Thoracic aorta (tissue), 2 donors: ENCODE measurements at regions not wholly inside any gene's neighbourhood (a gene's known extent, or its start where the extent isn't known, plus 50 kb on each side); places are given as distances from the start of the nearest gene placed in this dataset.

ENCODE experiments used
- ATAC-seq: fragments of 150-250 bp; one replicate; pipeline ENCODE4 v1.8.0; 2017; ENCODE audit warnings: low read depth; ENCODE audit not compliant: insufficient number of reproducible peaks, low FRiP score
- DNase-seq: peaks from one replicate; pipeline ENCODE4 v3.0.0-alpha.2; 2020; ENCODE audit warnings: low spot score
- H3K27ac ChIP-seq, 2 donors: fragments of 200-600 bp; sonication (generic); 1 replicate in 1 of 2; 2 replicates in 1 of 2; pipeline ENCODE4 v1.5.1; 2016; ENCODE audit warnings: mild to moderate bottlenecking in 2 of 2, moderate library complexity in 2 of 2
- H3K27me3 ChIP-seq: fragments of 200-600 bp; sonication (generic); replicated peaks from 2 replicates; pipeline ENCODE4 v1.6.0; 2016; ENCODE audit warnings: mild to moderate bottlenecking; ENCODE audit not compliant: insufficient read depth
- H3K36me3 ChIP-seq: fragments of 200-600 bp; sonication (generic); one replicate; pipeline ENCODE4 v1.5.1; 2016
- H3K4me1 ChIP-seq, 2 donors: fragments of 200-600 bp; sonication (generic); 1 replicate in 1 of 2; 2 replicates in 1 of 2; pipeline versions ENCODE4 v1.5.1 to v1.6.0; 2016; ENCODE audit warnings: low read depth in 2 of 2, mild to moderate bottlenecking in 1 of 2; ENCODE audit not compliant: control insufficient read depth in 1 of 2
- H3K4me3 ChIP-seq: fragments of 200-600 bp; sonication (generic); 2 replicates; pipeline ENCODE4 v1.5.1; 2016; ENCODE audit warnings: mild to moderate bottlenecking
- H3K9me3 ChIP-seq: fragments of 200-600 bp; sonication (generic); 2 replicates; pipeline ENCODE4 v1.5.1; 2016
- CTCF ChIP-seq: fragments of 200-600 bp; sonication (generic); IDR thresholded peaks from one replicate; pipeline ENCODE4 v1.5.1; 2019; ENCODE audit warnings: antibody characterized with exemption

- H3K36me3 ChIP-seq, result no peaks in the 10 kb centered on the region
- H3K27ac ChIP-seq, result no peak overlapping the region
- ATAC-seq, result no peak
- DNase-seq, result no peak
- TF ChIP-seq CTCF, result no peak
- H3K4me1 ChIP-seq, result no peaks in the 10 kb centered on the region
- no peaks in the 10 kb centered on the region for H3K27me3 ChIP-seq
- no peaks in the 10 kb centered on the region for H3K9me3 ChIP-seq
- H3K4me3 ChIP-seq, result no peak overlapping the region
Measured at GRCh38 chr13:103354171-103354570, 288.0 kb upstream of the SLC10A2 start.

GRCh38 chr13:103351035-103351828, 285.0 kb upstream of the SLC10A2 start:
- H3K27ac ChIP-seq, result no peak overlapping the region
- no peaks in the 10 kb centered on the region for H3K4me1 ChIP-seq
- no peak overlapping the region for H3K4me3 ChIP-seq
- ATAC-seq (no peak), DNase-seq (no peak)
- H3K36me3 ChIP-seq, result no peaks in the 10 kb centered on the region
- TF ChIP-seq CTCF, result no peak
- no peaks in the 10 kb centered on the region for H3K9me3 ChIP-seq
- H3K27me3 ChIP-seq, result no peaks in the 10 kb centered on the region

GRCh38 chr13:103350147-103350546, 283.9 kb upstream of the SLC10A2 start:
- H3K27ac ChIP-seq, result no peak overlapping the region
- no peak for TF ChIP-seq CTCF
- no peaks in the 10 kb centered on the region for H3K27me3 ChIP-seq
- no peaks in the 10 kb centered on the region for H3K4me1 ChIP-seq
- DNase-seq, result no peak
- H3K36me3 ChIP-seq, result no peaks in the 10 kb centered on the region
- H3K4me3 ChIP-seq, result no peak overlapping the region
- no peak for ATAC-seq
- H3K9me3 ChIP-seq, result no peaks in the 10 kb centered on the region

- Histone ChIP-seq H3K36me3 (no peaks in the 10 kb centered on the region), H3K9me3 (no peaks in the 10 kb centered on the region), H3K27me3 (no peaks in the 10 kb centered on the region), H3K27ac (no peak overlapping the region), H3K4me3 (no peak overlapping the region), H3K4me1 (no peaks in the 10 kb centered on the region)
- ATAC-seq, result no peak
- DNase-seq, result no peak
- TF ChIP-seq CTCF, result no peak
Measured at GRCh38 chr13:103349211-103349980, 283.2 kb upstream of the SLC10A2 start.

GRCh38 chr13:103335241-103335640, 269.0 kb upstream of the SLC10A2 start:
- DNase-seq (no peak), ATAC-seq (no peak)
- Histone ChIP-seq H3K27ac (no peak overlapping the region), H3K36me3 (no peaks in the 10 kb centered on the region), H3K4me1 (no peaks in the 10 kb centered on the region), H3K9me3 (no peaks in the 10 kb centered on the region), H3K27me3 (no peaks in the 10 kb centered on the region), H3K4me3 (no peak overlapping the region)
- no peak for TF ChIP-seq CTCF
